ENCODE measurements at regions not wholly inside any gene's neighbourhood (a gene's known extent, or its start where the extent isn't known, plus 50 kb on each side); places are given as distances from the start of the nearest gene placed in this dataset.

- DNase-seq = no peak
These were observed 1034.4 kb upstream of the NR2F2 start for GRCh38 chr15:95295896-95296625.

- no peak for DNase-seq
These were observed 1033.9 kb upstream of the NR2F2 start for GRCh38 chr15:95296643-95297042.

DNA sequence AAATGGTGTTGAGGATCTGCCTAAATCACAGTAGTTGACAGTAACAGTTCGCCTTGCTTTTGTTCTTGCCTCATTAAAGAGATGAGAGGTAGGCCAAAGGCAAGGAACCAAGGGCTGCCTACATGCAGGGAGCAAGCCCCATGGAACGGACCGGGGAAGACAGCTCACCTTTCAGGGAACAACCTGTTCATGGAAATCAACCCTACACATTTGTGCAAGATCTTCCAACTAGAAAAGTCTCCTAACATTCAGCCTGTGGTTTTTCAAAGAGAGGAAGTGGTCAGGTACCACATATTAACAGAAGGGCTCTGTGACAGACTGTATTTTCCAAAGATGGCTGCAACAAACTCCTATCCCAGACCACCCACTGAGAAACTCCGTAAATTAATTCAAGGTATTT lies 1031.8 kb upstream of the NR2F2 start:
- peak; percentile 50 for DNase-seq

DNA sequence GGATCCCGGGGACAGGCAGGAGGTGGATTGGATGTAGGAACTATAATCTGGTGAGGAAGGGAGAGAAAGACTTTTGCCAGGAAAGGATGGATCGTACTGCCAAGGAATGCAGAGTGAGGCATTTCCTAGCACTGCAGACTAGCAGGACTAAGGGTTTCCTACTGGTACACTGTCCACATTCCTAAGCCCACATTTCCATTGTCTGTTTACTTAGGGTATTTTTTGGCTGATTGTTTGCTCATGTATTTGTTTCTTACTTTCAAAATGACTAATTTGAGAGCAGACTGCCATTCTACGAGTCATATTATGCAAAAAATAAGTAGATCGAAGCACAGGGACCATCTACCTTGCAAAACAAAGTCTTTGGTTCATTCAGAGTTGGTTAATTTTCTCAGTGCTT lies 1029.5 kb upstream of the NR2F2 start:
- no peak for DNase-seq

DNA sequence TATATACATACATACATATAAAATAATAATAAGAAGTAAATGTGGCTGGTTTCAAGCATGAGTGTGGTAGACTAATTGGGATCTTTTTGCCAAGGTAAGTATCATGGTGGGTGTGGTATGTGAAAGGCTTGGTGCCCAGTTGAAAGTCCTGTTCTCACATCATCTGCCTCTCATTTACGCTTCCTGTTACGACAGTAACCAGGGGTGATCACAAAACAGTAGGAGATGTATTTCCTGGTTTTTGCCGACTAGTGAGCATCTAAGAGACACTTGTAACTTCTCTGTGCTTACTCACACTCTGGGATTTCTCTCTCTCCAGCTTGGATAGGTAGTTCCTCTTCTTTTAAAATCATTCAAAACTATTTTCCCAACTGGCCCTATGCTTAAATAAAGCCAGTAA lies 1028.3 kb upstream of the NR2F2 start:
- DNase-seq = no peak

DNA sequence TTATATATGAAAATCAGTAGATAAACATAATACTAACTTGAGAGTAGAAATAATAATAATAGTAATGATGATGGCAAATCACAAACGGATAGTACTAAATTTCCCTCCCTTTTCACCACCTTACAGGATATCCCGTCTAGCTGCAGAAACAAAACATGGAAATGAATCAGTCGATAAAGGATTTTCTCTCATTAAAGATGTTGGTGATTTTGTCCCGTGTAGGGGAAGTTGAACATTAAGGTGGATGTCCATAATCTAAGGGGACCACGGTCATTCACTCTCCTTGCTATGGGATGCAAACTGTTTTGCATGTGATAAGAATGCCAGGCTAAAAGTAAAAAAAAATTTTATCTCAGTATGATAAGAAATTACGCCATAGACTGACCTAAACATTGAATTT lies 1027.7 kb upstream of the NR2F2 start:
- DNase-seq = no peak

GRCh38 chr15:95303713-95304112 lies 1026.8 kb upstream of the NR2F2 start:
- no peak for DNase-seq

- no peak for DNase-seq
These were observed 1026.2 kb upstream of the NR2F2 start for GRCh38 chr15:95304151-95304946.

GRCh38 chr15:95304947-95305400 lies 1025.5 kb upstream of the NR2F2 start:
- no peak for DNase-seq

DNA sequence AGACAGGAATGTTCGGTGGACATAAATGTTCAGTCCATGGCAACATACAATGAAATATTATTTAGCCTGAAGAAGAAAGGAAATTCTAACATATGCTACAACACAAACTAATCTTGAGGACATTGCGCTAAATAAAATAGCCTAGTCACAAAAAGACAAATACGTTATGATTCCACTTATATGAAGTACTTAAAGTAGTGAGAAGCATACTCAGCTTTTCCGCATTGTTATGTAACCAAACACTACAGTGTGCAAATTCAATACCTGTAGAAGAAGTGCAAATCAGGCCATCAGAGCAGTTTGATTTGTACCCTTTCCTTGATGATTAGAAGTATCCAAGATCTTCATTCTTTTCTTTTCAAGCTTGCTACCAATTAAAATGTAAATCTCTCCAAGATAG lies 1023.4 kb upstream of the NR2F2 start:
- no peak for DNase-seq

- no peak for DNase-seq
These were observed 1011.3 kb upstream of the NR2F2 start for GRCh38 chr15:95319242-95319641.

- no peak for DNase-seq
These were observed 1006.7 kb upstream of the NR2F2 start for GRCh38 chr15:95323796-95324195.

DNA sequence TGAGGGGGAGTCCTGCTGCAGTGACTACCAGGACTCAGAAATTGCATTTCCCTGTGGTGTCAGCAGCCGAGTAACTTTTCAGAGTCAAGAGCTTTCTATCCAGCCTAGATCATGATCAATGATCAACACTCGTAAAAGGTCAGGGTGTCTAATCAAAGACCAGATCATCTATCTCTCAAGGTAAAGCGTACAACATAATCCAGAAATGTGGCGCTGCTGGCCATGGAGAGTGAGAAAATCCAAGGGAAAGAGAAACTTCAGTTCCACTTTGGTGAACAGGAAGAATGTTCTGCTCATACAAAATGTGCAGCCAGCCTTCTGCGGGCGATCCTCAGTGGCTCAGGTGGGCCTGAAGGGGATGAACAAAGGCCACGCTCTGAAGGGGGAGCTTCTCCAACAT lies 1005.8 kb upstream of the NR2F2 start:
- DNase-seq = no peak

GRCh38 chr15:95325763-95326404 lies 1004.6 kb upstream of the NR2F2 start:
- DNase-seq = no peak

DNA sequence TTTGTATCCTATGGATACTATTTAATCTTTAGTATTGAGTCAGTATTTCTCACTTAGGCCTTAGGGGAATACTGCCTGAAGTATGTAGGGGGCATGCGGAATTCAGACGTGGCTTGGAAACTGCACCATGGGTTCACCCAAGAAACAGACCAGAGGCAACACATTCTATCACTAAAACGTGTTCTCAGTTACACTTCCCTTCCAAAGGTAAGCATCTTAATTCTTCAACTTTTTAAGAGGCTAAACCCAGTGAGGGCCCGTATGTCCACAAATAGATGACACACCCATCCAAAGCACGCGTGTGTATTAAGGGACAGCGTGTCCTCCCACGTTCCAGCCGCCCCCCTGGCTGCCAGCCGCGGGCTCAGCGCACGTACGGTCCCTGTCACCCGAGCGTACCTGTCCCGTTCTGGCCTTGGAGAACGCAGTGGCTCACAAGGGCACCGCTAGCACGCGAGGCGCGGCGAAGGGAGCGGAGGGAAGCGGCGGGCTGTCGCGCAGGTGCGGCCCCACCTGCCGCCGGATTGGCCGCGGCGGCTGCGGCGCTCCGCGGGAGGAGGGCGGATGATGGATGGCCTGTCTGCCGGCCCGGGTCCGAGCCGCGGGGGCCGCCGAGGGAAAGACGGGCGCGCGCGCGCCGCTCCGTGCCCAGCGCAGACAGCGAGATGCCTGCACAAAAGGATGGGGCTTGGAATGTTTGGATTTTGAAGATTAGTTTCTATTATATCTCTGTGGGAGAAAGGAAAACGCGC lies 1003.9 kb upstream of the NR2F2 start:
- no peak for DNase-seq

- DNase-seq = no peak
These were observed 1003.3 kb upstream of the NR2F2 start for GRCh38 chr15:95327183-95327525.

GRCh38 chr15:95327661-95328060 lies 1002.8 kb upstream of the NR2F2 start:
- no peak for DNase-seq

- DNase-seq = no peak
These were observed 1001.9 kb upstream of the NR2F2 start for GRCh38 chr15:95328559-95328958.

- DNase-seq = no peak
These were observed 1001.1 kb upstream of the NR2F2 start for GRCh38 chr15:95329362-95329761.

DNA sequence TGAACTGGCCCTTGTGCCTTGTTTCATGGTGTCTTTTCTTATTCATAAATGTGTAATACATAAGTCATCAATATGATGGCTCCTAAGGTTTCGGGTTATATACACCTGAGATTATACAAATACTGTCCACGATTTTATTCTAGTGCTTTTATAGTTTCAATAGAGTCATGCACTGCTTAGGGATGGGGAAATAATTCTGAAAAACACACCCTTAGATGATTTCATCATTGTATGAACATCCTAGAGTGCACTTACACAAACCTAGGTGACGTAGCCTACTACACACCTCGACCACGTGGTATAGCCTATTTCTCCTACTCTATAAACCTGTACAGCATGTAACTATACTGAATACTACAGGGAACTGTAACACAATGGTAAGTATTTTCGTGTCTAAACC lies 988.8 kb upstream of the NR2F2 start:
- no peak for DNase-seq

- no peak for DNase-seq
These were observed 984.6 kb upstream of the NR2F2 start for GRCh38 chr15:95345867-95346266.

DNA sequence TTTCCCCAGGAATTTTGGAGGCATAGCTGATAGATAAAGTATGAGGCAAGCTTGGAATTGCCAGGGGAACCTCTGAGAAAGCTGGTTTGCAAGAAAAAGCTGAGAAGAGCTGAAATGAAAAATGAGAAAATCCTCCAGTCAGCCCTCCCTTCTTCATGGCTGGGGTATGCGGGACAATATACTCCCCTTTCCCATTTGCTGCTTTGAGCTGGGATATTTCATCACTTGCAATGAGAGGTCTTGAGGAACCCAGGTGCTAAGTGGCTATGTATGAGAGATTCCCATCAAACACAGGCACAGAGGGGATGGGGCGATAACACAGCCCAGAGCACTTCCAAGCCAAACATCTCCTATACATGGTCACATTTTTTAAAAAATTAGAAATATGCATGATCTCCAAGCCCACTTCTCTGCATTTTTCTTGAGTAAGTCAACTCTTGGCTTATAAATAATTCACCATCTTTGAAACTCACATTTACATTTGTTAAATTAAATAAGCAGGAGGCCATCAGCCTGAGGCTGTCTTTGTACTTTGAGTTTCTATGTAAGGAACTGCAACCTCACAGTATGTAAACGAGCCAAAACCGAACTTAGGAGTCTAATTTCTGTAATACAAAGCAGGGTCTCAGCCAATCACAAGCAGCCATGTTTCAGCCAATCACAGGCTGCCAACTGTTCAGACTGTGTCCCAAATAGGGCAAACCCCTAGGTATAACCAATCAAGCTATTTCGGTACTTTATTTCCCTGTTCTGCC lies 983.6 kb upstream of the NR2F2 start:
- DNase-seq = no peak

GRCh38 chr15:95347837-95348236 lies 982.7 kb upstream of the NR2F2 start:
- DNase-seq = no peak
